ENCODE measurements at regions not wholly inside any gene's neighbourhood (a gene's known extent, or its start where the extent isn't known, plus 50 kb on each side); places are given as distances from the start of the nearest gene placed in this dataset.

DNA sequence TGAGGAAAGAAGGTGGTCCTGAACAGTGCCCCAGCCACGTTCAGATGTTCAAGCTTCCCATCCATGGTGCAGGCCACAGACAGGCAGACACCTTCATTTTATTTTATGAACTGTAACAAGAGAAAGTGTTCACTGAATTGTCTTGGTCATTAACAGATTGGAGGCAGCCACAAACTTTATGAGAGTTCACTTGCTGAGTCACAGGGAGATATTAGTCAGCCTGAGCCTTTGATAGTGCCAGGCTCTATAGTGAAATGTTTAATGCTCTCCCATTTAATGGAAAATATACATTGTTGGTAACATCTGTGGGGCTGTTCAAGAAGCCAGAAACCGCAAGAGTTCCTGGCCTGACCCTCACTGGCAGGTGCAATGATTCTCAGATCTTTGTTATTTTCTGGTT lies 237.0 kb downstream of the TENT4A start:
- H3K9ac ChIP-seq (ENCODE audit: low read length) = no peak overlapping the region
- no peak overlapping the region for H3K4me2 ChIP-seq (ENCODE audit: low read depth, low read length, poor library complexity, severe bottlenecking)
- no peaks in the 10 kb centered on the region for H3F3A ChIP-seq (ENCODE audit: insufficient read depth)
- TF ChIP-seq, protein P1, sequence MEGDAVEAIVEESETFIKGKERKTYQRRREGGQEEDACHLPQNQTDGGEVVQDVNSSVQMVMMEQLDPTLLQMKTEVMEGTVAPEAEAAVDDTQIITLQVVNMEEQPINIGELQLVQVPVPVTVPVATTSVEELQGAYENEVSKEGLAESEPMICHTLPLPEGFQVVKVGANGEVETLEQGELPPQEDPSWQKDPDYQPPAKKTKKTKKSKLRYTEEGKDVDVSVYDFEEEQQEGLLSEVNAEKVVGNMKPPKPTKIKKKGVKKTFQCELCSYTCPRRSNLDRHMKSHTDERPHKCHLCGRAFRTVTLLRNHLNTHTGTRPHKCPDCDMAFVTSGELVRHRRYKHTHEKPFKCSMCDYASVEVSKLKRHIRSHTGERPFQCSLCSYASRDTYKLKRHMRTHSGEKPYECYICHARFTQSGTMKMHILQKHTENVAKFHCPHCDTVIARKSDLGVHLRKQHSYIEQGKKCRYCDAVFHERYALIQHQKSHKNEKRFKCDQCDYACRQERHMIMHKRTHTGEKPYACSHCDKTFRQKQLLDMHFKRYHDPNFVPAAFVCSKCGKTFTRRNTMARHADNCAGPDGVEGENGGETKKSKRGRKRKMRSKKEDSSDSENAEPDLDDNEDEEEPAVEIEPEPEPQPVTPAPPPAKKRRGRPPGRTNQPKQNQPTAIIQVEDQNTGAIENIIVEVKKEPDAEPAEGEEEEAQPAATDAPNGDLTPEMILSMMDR (IDR thresholded peaks at IDR 0.05; ENCODE audit: insufficient read depth, low read length, poor library complexity, severe bottlenecking) = no peak
- TF ChIP-seq EZH2phosphoT487 (conservative IDR thresholded peaks at IDR 0.05; ENCODE audit: low read length) = no peak
- H2AFZ ChIP-seq (ENCODE audit: low read depth, low read length, severe bottlenecking) = no peak overlapping the region
- H3K9me3 ChIP-seq (ENCODE audit: insufficient read depth, low read length) = no peaks in the 10 kb centered on the region
- H3K9me2 ChIP-seq (replicated peaks; ENCODE audit: insufficient read depth, low read length) = no peaks in the 10 kb centered on the region
- no peaks in the 10 kb centered on the region for H3K27me3 ChIP-seq (ENCODE audit: low read length)
- H3K79me2 ChIP-seq (ENCODE audit: insufficient read depth, low read length) = no peaks in the 10 kb centered on the region
- no peaks in the 10 kb centered on the region for H3K36me3 ChIP-seq (ENCODE audit: low read length)
- H3K27ac ChIP-seq (ENCODE audit: low read depth, low read length) = no peak overlapping the region
- no peak overlapping the region for H3K4me3 ChIP-seq (ENCODE audit: insufficient read depth, low read length, poor library complexity, severe bottlenecking)
- H4K20me1 ChIP-seq (ENCODE audit: low read depth, low read length) = no peaks in the 10 kb centered on the region

DNA sequence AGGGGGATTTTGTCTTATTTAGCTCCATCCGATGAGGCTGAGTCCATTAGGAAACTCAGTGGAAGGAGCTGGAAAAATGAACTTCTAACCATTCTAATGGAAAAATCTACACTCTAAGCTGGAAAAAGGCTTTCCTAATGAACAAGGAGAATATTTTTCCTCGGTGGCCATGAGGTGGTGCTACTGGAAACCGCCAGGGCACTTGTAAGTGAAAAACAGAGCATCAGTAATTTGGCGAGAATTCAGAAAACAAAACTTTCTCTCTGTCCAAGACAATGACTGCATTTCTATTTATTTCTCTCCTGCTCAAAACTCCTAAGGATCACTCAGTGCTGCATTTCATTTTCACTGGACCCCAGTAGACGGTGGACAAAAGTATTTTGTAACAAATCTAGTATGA lies 237.6 kb downstream of the TENT4A start:
- Histone ChIP-seq H3K27ac (ENCODE audit: low read depth, low read length) (no peak overlapping the region), H3K4me2 (ENCODE audit: low read depth, low read length, poor library complexity, severe bottlenecking) (no peak overlapping the region), H3K9me3 (ENCODE audit: insufficient read depth, low read length) (no peaks in the 10 kb centered on the region), H3K79me2 (ENCODE audit: insufficient read depth, low read length) (no peaks in the 10 kb centered on the region), H3K9ac (ENCODE audit: low read length) (no peak overlapping the region), H4K20me1 (ENCODE audit: low read depth, low read length) (no peaks in the 10 kb centered on the region), H3K9me2 (replicated peaks; ENCODE audit: insufficient read depth, low read length) (no peaks in the 10 kb centered on the region), H3K4me3 (ENCODE audit: insufficient read depth, low read length, poor library complexity, severe bottlenecking) (no peak overlapping the region), H3K36me3 (ENCODE audit: low read length) (no peaks in the 10 kb centered on the region), H2AFZ (ENCODE audit: low read depth, low read length, severe bottlenecking) (no peak overlapping the region), H3K27me3 (ENCODE audit: low read length) (no peaks in the 10 kb centered on the region), H3F3A (ENCODE audit: insufficient read depth) (no peaks in the 10 kb centered on the region)
- no peak for TF ChIP-seq EZH2phosphoT487 (conservative IDR thresholded peaks at IDR 0.05; ENCODE audit: low read length)
- TF ChIP-seq, protein P1 (IDR thresholded peaks at IDR 0.05; ENCODE audit: insufficient read depth, low read length, poor library complexity, severe bottlenecking) = no peak

DNA sequence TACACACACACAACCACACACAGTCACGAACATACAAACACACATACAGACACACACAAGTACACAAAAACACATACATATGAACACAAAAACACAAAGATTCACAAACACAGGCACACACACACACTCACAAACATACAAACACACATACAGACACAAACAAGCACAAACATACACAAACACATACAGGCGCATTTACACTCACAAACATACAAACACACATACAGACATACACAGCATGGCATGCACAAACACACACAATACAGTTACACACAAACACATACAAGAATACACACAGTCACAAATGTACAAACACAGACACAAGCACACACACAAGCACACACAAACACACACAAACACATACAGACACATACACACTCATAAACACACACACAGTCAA lies 247.9 kb downstream of the TENT4A start:
- Histone ChIP-seq H3K9me2 (replicated peaks; ENCODE audit: insufficient read depth, low read length) (no peaks in the 10 kb centered on the region), H2AFZ (ENCODE audit: low read depth, low read length, severe bottlenecking) (no peak overlapping the region), H3K4me3 (ENCODE audit: insufficient read depth, low read length, poor library complexity, severe bottlenecking) (no peak overlapping the region), H3K9ac (ENCODE audit: low read length) (no peak overlapping the region), H3K36me3 (ENCODE audit: low read length) (no peaks in the 10 kb centered on the region), H3K27me3 (ENCODE audit: low read length) (no peaks in the 10 kb centered on the region), H3F3A (ENCODE audit: insufficient read depth) (no peaks in the 10 kb centered on the region), H3K79me2 (ENCODE audit: insufficient read depth, low read length) (no peaks in the 10 kb centered on the region), H3K27ac (ENCODE audit: low read depth, low read length) (no peak overlapping the region), H3K9me3 (ENCODE audit: insufficient read depth, low read length) (no peaks in the 10 kb centered on the region), H3K4me2 (ENCODE audit: low read depth, low read length, poor library complexity, severe bottlenecking) (no peak overlapping the region), H4K20me1 (ENCODE audit: low read depth, low read length) (no peaks in the 10 kb centered on the region)
- TF ChIP-seq EZH2phosphoT487 (conservative IDR thresholded peaks at IDR 0.05; ENCODE audit: low read length) = no peak

DNA sequence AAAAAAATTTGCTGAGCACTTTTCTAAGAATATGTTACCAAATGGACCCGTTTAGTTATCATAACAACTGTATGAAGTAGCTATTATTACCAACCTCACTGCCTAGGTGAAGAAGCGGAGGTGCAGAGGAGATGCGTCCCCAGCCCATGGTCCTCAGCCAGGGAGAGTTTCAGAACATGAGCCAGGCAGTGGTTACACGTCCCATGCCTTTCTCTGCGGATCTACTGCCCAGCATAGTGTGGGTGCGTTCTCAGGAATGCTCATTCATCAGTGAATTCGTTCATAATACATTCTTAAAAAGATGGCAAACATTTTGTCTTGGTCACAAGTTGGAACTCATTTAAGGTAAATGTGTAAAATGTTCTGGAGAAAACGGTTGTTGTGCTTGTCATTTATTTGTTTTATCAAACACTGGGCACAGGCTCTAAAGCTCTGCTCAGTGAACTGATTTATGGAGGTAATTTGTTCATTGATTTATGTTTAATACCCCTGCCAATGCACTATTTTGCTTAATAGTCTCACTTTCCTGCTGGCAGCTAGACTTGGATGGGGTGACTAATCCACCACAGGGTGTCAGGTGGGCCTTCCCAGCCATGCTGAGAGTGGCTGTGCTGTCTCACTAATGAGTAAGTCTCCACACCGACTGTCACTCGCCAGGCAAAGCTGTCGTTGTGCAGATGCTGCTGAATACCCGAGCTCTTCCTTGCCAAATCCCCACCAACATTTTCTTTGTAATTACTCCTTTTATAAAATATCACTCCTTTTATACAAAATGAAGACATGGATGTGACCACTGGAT lies 248.8 kb downstream of the TENT4A start:
- no peaks in the 10 kb centered on the region for H4K20me1 ChIP-seq (ENCODE audit: low read depth, low read length)
- no peak overlapping the region for H2AFZ ChIP-seq (ENCODE audit: low read depth, low read length, severe bottlenecking)
- H3K79me2 ChIP-seq (ENCODE audit: insufficient read depth, low read length) = no peaks in the 10 kb centered on the region
- TF ChIP-seq, protein P1 (IDR thresholded peaks at IDR 0.05; ENCODE audit: insufficient read depth, low read length, poor library complexity, severe bottlenecking) = no peak
- no peak for TF ChIP-seq EZH2phosphoT487 (conservative IDR thresholded peaks at IDR 0.05; ENCODE audit: low read length)
- H3K27ac ChIP-seq (ENCODE audit: low read depth, low read length) = no peak overlapping the region
- H3F3A ChIP-seq (ENCODE audit: insufficient read depth) = no peaks in the 10 kb centered on the region
- no peaks in the 10 kb centered on the region for H3K9me3 ChIP-seq (ENCODE audit: insufficient read depth, low read length)
- no peak overlapping the region for H3K4me3 ChIP-seq (ENCODE audit: insufficient read depth, low read length, poor library complexity, severe bottlenecking)
- no peak overlapping the region for H3K9ac ChIP-seq (ENCODE audit: low read length)
- H3K4me2 ChIP-seq (ENCODE audit: low read depth, low read length, poor library complexity, severe bottlenecking) = no peak overlapping the region
- H3K27me3 ChIP-seq (ENCODE audit: low read length) = no peaks in the 10 kb centered on the region
- no peaks in the 10 kb centered on the region for H3K9me2 ChIP-seq (replicated peaks; ENCODE audit: insufficient read depth, low read length)
- H3K36me3 ChIP-seq (ENCODE audit: low read length) = no peaks in the 10 kb centered on the region

Data from SU-DHL-6 (cell line).